MCF 10A (cell line): ENCODE measurements at regions not wholly inside any gene's neighbourhood (a gene's known extent, or its start where the extent isn't known, plus 50 kb on each side); places are given as distances from the start of the nearest gene placed in this dataset.

ENCODE experiments used
- BruUV-seq: library from RNA; stranded (reverse); fragments of 400-500 nt; replicated peaks from 2 replicates; lab custom pipeline; 2021; lab: Mats Ljungman, UMichigan
- CTCF ChIA-PET: fragments of 300-600 bp; sonication (Branson Sonifier 250); formaldehyde crosslinking; extraction: SDS; loops from one replicate; lab custom pipeline; 2021; ENCODE audit warnings: antibody characterized with exemption, inconsistent platforms; lab: Yijun Ruan, JAX
- POLR2A ChIA-PET: fragments of 300-600, 350-650 bp; sonication (Branson Sonifier 250); formaldehyde crosslinking; extraction: SDS; loops from one replicate; lab custom pipeline; 2020; ENCODE audit warnings: antibody characterized with exemption, inconsistent platforms; lab: Yijun Ruan, JAX
- DNase-seq: peaks from one replicate; pipeline ENCODE4 v3.0.0-alpha.2; 2018; ENCODE audit not compliant: unreplicated experiment
- H3K27ac Mint-ChIP-seq: one replicate; pipeline ENCODE4 v1.8.0; 2022; ENCODE audit warnings: mild to moderate bottlenecking, low read depth, mixed read lengths; ENCODE audit not compliant: unreplicated experiment
- H3K27me3 Mint-ChIP-seq: one replicate; pipeline ENCODE4 v1.8.0; 2022; ENCODE audit warnings: mixed read lengths; ENCODE audit not compliant: insufficient read depth, unreplicated experiment
- H3K36me3 Mint-ChIP-seq: one replicate; pipeline ENCODE4 v1.8.0; 2022; ENCODE audit warnings: mild to moderate bottlenecking, moderate library complexity, mixed read lengths; ENCODE audit not compliant: insufficient read depth, unreplicated experiment
- H3K4me1 Mint-ChIP-seq: one replicate; pipeline ENCODE4 v1.8.0; 2022; ENCODE audit warnings: mixed read lengths; ENCODE audit not compliant: insufficient read depth, unreplicated experiment
- H3K4me3 Mint-ChIP-seq: one replicate; pipeline ENCODE4 v1.8.0; 2022; ENCODE audit warnings: mild to moderate bottlenecking, moderate library complexity, mixed read lengths; ENCODE audit not compliant: unreplicated experiment
- H3K9me3 Mint-ChIP-seq: one replicate; pipeline ENCODE4 v1.8.0; 2022; ENCODE audit warnings: mixed read lengths; ENCODE audit not compliant: unreplicated experiment
- intact Hi-C: fragments of 100-400 bp; cut with micrococcal nuclease; formaldehyde crosslinking; loops from 2 replicates; pipeline ENCODE4 v1.14.1; 2022
- TF ChIP-seq, protein P1 (sequence below): fragments of 200-600 bp; IDR thresholded peaks from one replicate; pipeline ENCODE4 v1.8.0; 2022; ENCODE audit warnings: antibody characterized with exemption, mild to moderate bottlenecking; ENCODE audit not compliant: unreplicated experiment

DNA sequence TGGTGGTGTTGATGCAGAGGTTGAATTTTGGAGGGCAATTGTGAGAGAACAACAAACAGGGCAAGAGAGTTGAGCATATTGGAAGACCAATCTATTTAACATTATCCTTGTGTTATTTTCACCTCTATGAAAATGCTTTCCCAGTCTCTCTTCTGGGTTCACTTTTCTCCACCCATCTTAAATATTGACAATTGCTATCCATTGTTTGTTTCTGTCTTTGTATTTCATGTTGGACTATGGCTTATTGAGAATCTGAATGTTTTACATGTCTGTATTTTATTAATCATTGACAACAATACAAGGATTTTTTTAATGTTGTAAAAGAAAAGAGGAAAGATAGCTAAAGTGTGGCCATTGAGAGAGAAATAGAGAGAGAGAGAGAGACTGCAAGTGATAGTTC lies 1121.5 kb downstream of the BRINP3 start:
- ChIA-PET CTCF (no interaction called here), POLR2A (no interaction called here)

DNA sequence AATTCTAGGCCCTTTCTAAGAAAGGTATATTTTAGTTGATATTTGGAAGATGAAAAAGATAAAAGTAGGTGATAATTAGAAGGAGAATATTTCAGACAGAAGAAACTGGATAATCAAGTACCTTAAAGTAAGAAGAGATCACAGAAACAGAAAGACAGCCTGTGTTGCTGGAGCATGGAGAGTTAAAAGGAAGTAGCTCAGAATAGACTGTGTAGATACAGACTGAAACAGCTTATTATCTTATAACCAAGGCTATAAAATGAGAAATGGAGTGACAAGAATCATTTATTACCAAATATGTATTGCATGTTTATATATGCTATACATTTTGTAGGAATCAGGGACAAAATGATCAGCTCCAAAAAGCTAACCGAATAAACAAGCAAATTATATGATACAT lies 1120.3 kb downstream of the BRINP3 start:
- POLR2A ChIA-PET = interaction anchor here (1.1 kb wide), 1 partner anchor 9 kb away, joined by 3 read pairs; no protein-coding TSS in a partner anchor
- TF ChIP-seq, protein P1, sequence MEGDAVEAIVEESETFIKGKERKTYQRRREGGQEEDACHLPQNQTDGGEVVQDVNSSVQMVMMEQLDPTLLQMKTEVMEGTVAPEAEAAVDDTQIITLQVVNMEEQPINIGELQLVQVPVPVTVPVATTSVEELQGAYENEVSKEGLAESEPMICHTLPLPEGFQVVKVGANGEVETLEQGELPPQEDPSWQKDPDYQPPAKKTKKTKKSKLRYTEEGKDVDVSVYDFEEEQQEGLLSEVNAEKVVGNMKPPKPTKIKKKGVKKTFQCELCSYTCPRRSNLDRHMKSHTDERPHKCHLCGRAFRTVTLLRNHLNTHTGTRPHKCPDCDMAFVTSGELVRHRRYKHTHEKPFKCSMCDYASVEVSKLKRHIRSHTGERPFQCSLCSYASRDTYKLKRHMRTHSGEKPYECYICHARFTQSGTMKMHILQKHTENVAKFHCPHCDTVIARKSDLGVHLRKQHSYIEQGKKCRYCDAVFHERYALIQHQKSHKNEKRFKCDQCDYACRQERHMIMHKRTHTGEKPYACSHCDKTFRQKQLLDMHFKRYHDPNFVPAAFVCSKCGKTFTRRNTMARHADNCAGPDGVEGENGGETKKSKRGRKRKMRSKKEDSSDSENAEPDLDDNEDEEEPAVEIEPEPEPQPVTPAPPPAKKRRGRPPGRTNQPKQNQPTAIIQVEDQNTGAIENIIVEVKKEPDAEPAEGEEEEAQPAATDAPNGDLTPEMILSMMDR = no peak
- no peaks in the 10 kb centered on the region for H3K9me3 Mint-ChIP-seq
- H3K4me1 Mint-ChIP-seq = no peaks in the 10 kb centered on the region
- H3K27me3 Mint-ChIP-seq = no peaks in the 10 kb centered on the region
- H3K36me3 Mint-ChIP-seq = no peaks in the 10 kb centered on the region
- no peak overlapping the region for H3K4me3 Mint-ChIP-seq
- intact Hi-C loops = no loop called here
- CTCF ChIA-PET = no interaction called here
- no peak overlapping the region for H3K27ac Mint-ChIP-seq
- no peak for DNase-seq
- BruUV-seq = no TSS peak

More for the DNA sequence above, 1121.5 kb downstream of the BRINP3 start:
- Mint-ChIP-seq H3K4me1 (peaks cover 3% of the 10 kb centered on the region), H3K27me3 (no peaks in the 10 kb centered on the region), H3K4me3 (no peak overlapping the region), H3K27ac (no peak overlapping the region), H3K9me3 (no peaks in the 10 kb centered on the region), H3K36me3 (no peaks in the 10 kb centered on the region)
- BruUV-seq = no TSS peak
- intact Hi-C loops = no loop called here
- TF ChIP-seq, protein P1 = no peak
- no peak for DNase-seq

- DNase-seq = no peak
- no peak overlapping the region for H3K27ac Mint-ChIP-seq
- no TSS peak for BruUV-seq
- H3K4me3 Mint-ChIP-seq = no peak overlapping the region
- POLR2A ChIA-PET = no interaction called here
- CTCF ChIA-PET = no interaction called here
- H3K9me3 Mint-ChIP-seq = no peaks in the 10 kb centered on the region
- H3K27me3 Mint-ChIP-seq = no peaks in the 10 kb centered on the region
- intact Hi-C loops = no loop called here
- TF ChIP-seq, protein P1 = no peak
- H3K36me3 Mint-ChIP-seq = no peaks in the 10 kb centered on the region
- no peaks in the 10 kb centered on the region for H3K4me1 Mint-ChIP-seq
Observed at GRCh38 chr1:189369612-189370011, 1108.1 kb downstream of the BRINP3 start.

DNA sequence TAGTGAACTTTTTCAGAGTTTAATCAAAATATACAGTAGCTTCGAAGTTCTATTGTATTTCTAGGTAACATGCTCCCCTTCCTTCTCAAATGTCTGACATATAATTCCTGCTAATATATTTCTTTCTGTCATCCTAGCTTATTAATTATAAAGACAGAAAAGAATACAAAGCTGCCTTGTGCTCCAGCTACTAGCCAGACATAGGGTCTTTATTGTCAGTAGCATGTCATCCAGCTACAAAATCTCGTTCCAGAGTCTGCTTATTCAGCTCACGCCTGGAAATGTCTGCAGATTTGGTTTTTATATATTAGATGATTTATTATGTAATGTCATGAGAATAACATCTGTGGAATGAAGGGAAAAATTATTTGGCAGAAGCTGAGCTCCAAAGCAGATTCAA lies 1102.8 kb downstream of the BRINP3 start:
- ChIA-PET CTCF (interaction anchor here (0.6 kb wide), 1 partner anchor 181 kb away, joined by 3 read pairs; no protein-coding TSS in a partner anchor), POLR2A (no interaction called here)
- intact Hi-C loops = no loop called here
- Mint-ChIP-seq H3K27me3 (no peaks in the 10 kb centered on the region), H3K9me3 (peaks cover 5% of the 10 kb centered on the region), H3K36me3 (no peaks in the 10 kb centered on the region), H3K27ac (no peak overlapping the region), H3K4me3 (no peak overlapping the region), H3K4me1 (no peaks in the 10 kb centered on the region)
- TF ChIP-seq, protein P1 = no peak
- DNase-seq = no peak
- no TSS peak for BruUV-seq
